GM12864 (cell line): ENCODE measurements at regions not wholly inside any gene's neighbourhood (a gene's known extent, or its start where the extent isn't known, plus 50 kb on each side); places are given as distances from the start of the nearest gene placed in this dataset.

Experiments used
- DNase-seq: peaks from one replicate; pipeline ENCODE4 v3.0.0-alpha.2; 2011; ENCODE audit warnings: low read depth
- H3K4me3 ChIP-seq: 2 replicates; pipeline ENCODE4 v1.5.1; 2011; ENCODE audit warnings: mild to moderate bottlenecking, low read depth, low read length, control low read depth
- CTCF ChIP-seq: IDR thresholded peaks from 2 replicates; pipeline ENCODE4 v1.5.1; 2011; ENCODE audit warnings: low read depth, mild to moderate bottlenecking, moderate library complexity, low read length, control low read depth, inconsistent platforms; ENCODE audit errors: missing control alignments

GRCh38 chr3:5426094-5426883 lies 238.8 kb downstream of the EDEM1 start:
- no peak overlapping the region for H3K4me3 ChIP-seq
- DNase-seq: no peak
- TF ChIP-seq CTCF: peak; percentile 92

- no peak for DNase-seq
- TF ChIP-seq CTCF: no peak
- no peak overlapping the region for H3K4me3 ChIP-seq
These were observed 239.5 kb downstream of the EDEM1 start for GRCh38 chr3:5427021-5427420.

- H3K4me3 ChIP-seq: no peak overlapping the region
- DNase-seq: no peak
- no peak for TF ChIP-seq CTCF
These were observed 240.4 kb downstream of the EDEM1 start for GRCh38 chr3:5427938-5428337.

GRCh38 chr3:5428607-5429516 lies 241.4 kb downstream of the EDEM1 start:
- H3K4me3 ChIP-seq: no peak overlapping the region
- peak; percentile 73 for DNase-seq
- TF ChIP-seq CTCF: no peak

- no peak overlapping the region for H3K4me3 ChIP-seq
- DNase-seq: no peak
- no peak for TF ChIP-seq CTCF
These were observed 242.0 kb downstream of the EDEM1 start for GRCh38 chr3:5429517-5429890.

- DNase-seq: no peak
- TF ChIP-seq CTCF: no peak
- no peak overlapping the region for H3K4me3 ChIP-seq
These were observed 243.2 kb downstream of the EDEM1 start for GRCh38 chr3:5430701-5431100.

GRCh38 chr3:5431146-5431545 lies 243.6 kb downstream of the EDEM1 start:
- TF ChIP-seq CTCF: no peak
- no peak overlapping the region for H3K4me3 ChIP-seq
- DNase-seq: no peak
